AG10803 (cell line): ENCODE measurements at regions not wholly inside any gene's neighbourhood (a gene's known extent, or its start where the extent isn't known, plus 50 kb on each side); places are given as distances from the start of the nearest gene placed in this dataset.

Experiments
- DNase-seq: peaks from one replicate; pipeline ENCODE4 v3.0.0; 2010; ENCODE audit warnings: low read depth
- H3K4me3 ChIP-seq: 2 replicates; pipeline ENCODE4 v1.5.1; 2011; ENCODE audit warnings: mild to moderate bottlenecking, low read length, control low read depth
- TF ChIP-seq, protein P1 (sequence below): conservative IDR thresholded peaks from 2 replicates; pipeline ENCODE4 v1.5.1; 2011; ENCODE audit warnings: mild to moderate bottlenecking, low read length, control low read depth, inconsistent platforms

DNA sequence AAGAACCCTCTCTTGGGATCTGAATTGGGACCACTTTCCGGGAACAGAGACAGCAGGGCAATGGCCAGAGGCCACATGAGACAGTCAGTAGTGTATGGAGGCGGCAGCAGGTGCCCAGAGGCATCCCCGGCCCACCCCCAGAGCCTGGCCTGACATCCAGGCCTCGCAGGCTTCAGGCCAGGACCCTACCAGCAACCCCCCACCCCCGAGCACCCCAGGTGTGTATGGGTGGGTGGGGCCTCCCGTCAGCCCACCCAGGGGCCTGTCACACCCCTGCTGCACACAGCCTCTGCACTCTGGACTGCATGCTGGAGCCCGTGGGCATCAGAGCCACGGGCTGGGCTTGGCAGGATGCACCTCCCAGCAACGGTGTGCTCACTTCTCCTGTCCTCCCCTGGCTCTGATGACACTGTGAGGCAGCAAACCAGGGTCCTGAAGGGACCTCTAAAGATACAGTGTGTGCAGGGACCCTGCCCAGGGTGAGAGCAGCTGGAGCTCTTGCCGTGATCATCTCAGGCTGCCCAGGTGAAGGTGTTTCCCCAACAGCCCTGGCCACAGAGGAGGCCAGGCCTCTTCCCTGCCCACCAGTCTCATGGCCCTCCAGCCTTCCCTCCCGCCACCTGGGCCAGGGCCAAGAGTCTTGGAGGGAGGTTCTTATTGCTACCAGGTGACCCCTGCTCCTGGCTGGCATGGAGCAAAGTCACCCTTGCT is 88.8 kb upstream of the SEPTIN5 start:
- DNase-seq: no peak
- TF ChIP-seq, protein P1, sequence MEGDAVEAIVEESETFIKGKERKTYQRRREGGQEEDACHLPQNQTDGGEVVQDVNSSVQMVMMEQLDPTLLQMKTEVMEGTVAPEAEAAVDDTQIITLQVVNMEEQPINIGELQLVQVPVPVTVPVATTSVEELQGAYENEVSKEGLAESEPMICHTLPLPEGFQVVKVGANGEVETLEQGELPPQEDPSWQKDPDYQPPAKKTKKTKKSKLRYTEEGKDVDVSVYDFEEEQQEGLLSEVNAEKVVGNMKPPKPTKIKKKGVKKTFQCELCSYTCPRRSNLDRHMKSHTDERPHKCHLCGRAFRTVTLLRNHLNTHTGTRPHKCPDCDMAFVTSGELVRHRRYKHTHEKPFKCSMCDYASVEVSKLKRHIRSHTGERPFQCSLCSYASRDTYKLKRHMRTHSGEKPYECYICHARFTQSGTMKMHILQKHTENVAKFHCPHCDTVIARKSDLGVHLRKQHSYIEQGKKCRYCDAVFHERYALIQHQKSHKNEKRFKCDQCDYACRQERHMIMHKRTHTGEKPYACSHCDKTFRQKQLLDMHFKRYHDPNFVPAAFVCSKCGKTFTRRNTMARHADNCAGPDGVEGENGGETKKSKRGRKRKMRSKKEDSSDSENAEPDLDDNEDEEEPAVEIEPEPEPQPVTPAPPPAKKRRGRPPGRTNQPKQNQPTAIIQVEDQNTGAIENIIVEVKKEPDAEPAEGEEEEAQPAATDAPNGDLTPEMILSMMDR: no peak
- no peak overlapping the region for H3K4me3 ChIP-seq

DNA sequence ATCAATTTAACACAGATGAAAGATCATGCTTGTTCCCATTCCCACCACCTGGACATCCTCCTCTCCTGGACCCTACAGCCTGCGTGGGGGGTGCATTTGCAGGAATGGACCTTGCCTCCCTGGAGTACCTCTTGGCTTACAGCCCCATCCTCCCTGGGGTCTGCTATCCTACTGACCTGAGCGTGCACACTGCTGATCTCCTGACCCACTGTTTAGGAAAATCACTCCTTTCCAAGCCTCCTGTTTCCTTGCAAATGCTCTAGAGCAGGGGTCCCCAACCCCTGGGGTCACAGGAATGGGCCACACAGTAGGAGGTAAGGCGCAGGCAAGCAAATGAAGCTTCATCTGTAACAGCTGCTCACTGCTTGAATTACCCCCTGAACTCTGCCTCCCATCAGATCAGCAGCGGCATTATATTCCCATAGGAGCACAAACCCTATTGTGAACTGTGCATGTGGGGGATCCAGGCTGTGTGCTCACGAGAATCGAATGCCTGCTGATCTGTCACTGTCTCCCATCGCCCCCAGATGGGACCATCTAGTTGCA is 88.2 kb upstream of the SEPTIN5 start:
- H3K4me3 ChIP-seq: no peak overlapping the region
- TF ChIP-seq, protein P1: no peak
- no peak for DNase-seq

DNA sequence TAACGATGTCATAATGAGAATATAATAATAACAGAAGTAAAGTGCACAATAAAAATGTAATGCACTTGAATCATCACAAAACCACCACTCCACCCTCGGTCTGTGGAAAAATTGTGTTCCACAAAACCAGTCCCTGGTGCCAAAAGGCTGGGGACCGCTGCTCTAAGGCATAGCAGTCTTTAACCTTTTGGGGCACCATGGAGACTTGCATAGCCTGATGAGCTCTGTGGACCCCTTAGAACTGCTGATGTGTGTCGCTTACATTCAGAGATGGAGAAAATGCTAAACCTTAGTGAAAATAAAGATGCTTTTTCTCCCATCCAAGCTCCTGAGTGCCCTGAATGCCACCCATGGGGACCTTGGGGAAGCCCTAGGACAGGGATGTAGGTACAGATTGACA is 87.6 kb upstream of the SEPTIN5 start:
- DNase-seq: no peak
- TF ChIP-seq, protein P1: no peak
- H3K4me3 ChIP-seq: no peak overlapping the region

DNA sequence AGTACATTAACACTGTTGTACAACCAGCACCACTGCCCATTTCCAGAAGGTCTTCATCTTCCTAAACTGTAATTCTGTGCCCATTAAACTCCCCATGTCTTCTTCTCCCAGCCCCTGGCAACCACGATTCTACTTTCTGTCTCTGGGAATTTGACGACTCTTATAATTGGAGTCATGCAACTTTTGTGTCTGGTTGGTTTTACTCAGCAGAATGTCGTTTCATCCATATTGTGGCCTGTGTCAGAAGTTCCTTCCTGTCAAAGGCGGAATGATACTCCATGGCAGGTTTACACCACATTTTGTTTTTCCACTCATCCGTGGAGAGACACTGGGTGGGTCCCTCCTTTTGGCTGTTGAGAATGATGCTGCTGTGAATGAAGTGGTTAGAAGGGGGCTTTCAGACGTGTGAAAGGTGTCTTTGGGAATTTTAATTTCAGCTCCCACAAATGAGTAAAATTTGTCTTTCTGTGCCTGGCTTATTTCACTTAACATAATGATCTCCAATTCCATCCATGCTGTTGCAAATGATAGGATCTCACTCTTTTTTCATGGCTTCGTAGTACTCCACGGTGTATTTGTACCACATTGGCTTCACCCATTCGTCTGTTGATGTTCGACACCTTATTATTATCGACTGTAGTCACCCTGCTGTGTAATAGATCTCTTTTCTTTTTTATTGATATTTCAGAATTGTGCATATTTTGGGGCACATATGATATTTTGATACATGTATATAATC is 86.1 kb upstream of the SEPTIN5 start:
- DNase-seq: no peak
- TF ChIP-seq, protein P1: no peak
- H3K4me3 ChIP-seq: no peak overlapping the region

DNA sequence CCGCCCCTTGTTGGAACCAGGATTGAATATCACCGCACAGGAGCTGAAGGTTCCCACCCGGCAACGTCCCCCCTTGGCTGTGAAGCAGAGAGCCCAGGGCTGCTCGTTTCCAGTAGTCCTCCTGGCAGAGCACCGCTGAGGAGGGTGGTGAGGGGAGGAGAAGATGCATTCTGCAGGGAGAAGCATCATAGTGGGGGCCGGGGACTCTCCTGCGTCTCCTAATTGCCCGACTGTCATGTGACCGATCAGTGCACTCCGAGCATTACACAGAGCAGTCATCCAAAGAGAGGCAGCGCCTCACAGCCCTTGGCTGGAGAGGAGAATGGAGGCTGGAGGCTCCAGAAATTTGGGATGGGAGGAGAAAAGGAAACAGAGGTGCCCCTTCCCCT is 85.0 kb upstream of the SEPTIN5 start:
- DNase-seq: no peak
- TF ChIP-seq, protein P1: no peak
- H3K4me3 ChIP-seq: no peak overlapping the region

DNA sequence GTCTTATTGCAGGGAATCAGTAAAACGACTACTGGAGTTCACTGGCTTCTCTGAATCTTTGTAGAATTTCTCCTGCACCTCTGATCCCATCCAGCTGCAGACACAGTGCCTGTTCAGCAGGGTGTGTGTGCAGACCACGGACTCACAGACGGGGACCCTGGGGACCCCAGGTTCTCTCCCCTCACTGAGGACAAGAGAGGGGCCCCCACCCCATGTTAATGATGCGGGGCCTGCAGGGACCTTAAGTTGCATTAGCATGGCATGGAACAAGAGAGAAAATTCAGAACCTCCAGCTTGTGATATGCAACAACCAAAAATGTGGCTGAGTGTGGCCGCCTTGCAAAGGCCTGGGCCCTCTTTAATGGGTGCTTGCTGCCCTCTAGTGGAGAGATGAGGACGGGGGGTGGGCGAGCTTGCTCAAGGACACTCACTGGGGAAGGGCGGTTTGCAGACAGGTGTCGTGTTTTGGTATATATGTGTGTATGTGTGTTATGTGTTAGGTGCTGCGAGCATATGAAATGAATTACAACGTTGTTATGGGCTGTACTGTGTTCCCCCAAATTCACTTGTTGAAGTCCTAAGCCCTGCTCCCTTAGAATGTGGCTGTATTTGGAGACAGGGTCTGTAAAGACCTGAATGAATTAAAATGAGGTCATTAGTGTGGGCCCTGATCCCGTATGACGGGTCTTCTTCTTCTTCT is 84.4 kb upstream of the SEPTIN5 start:
- no peak overlapping the region for H3K4me3 ChIP-seq
- DNase-seq: peak; percentile 68

More for the DNA sequence above, 84.4 kb upstream of the SEPTIN5 start:
- TF ChIP-seq, protein P1: peak; percentile 94
